Hepatocyte (in vitro differentiated cells): ENCODE measurements at regions not wholly inside any gene's neighbourhood (a gene's known extent, or its start where the extent isn't known, plus 50 kb on each side); places are given as distances from the start of the nearest gene placed in this dataset.

Source experiments
- EZH2 ChIP-seq: fragments of 200-600 bp; sonication (generic); IDR thresholded peaks from 2 replicates; pipeline ENCODE4 v1.6.1; 2016; ENCODE audit warnings: antibody characterized with exemption, mild to moderate bottlenecking, borderline replicate concordance
- EZH2phosphoT487 ChIP-seq: fragments of 200-600 bp; sonication (generic); IDR thresholded peaks from one replicate; pipeline ENCODE4 v1.6.1; 2018; ENCODE audit warnings: antibody characterized with exemption, mild to moderate bottlenecking, low read depth, moderate library complexity; ENCODE audit not compliant: unreplicated experiment, severe bottlenecking
- TF ChIP-seq, protein P1 (sequence below): fragments of 200-600 bp; sonication (generic); IDR thresholded peaks from 2 replicates; pipeline ENCODE4 v1.5.1; 2016; ENCODE audit warnings: antibody characterized with exemption, mild to moderate bottlenecking; ENCODE audit not compliant: poor library complexity

DNA sequence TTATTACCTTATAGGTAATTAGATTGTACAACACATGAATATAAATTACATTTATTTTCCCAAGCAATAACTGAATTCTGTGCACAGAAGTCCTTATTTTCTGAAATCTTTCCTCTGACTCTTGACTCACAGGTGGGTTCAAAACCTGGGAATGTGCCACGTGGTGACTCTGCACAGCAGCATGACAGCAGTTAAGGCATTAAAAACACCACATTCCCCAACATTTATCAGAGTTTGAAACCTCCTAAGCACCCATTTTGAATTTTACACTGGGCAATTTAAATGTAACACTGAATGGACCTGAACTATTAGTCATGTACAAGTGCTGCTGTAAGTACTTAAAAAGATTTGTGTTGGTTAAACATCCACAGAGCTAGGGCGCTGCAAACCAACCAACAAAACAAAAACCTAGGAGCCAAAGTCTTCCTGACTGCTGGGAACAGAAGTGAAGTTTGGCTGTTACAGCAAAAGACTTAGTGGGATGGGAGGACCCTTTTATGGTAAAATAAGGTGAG, 480.6 kb upstream of the CXADR start:
- TF ChIP-seq, protein P1, sequence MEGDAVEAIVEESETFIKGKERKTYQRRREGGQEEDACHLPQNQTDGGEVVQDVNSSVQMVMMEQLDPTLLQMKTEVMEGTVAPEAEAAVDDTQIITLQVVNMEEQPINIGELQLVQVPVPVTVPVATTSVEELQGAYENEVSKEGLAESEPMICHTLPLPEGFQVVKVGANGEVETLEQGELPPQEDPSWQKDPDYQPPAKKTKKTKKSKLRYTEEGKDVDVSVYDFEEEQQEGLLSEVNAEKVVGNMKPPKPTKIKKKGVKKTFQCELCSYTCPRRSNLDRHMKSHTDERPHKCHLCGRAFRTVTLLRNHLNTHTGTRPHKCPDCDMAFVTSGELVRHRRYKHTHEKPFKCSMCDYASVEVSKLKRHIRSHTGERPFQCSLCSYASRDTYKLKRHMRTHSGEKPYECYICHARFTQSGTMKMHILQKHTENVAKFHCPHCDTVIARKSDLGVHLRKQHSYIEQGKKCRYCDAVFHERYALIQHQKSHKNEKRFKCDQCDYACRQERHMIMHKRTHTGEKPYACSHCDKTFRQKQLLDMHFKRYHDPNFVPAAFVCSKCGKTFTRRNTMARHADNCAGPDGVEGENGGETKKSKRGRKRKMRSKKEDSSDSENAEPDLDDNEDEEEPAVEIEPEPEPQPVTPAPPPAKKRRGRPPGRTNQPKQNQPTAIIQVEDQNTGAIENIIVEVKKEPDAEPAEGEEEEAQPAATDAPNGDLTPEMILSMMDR = no peak
- TF ChIP-seq EZH2 (no peak), EZH2phosphoT487 (no peak)
